Osteocyte (in vitro differentiated cells): ENCODE measurements at regions not wholly inside any gene's neighbourhood (a gene's known extent, or its start where the extent isn't known, plus 50 kb on each side); places are given as distances from the start of the nearest gene placed in this dataset.

ENCODE experiments used
- DNase-seq: peaks from one replicate; pipeline ENCODE4 v3.0.0; 2021; ENCODE audit warnings: mixed read lengths; ENCODE audit not compliant: unreplicated experiment; ENCODE audit errors: extremely low spot score
- H3K27ac Mint-ChIP-seq: one replicate; pipeline ENCODE4 v1.8.0; 2021; ENCODE audit warnings: mild to moderate bottlenecking, mixed read lengths; ENCODE audit not compliant: unreplicated experiment
- H3K27me3 Mint-ChIP-seq: one replicate; pipeline ENCODE4 v1.8.0; 2021; ENCODE audit warnings: mixed read lengths; ENCODE audit not compliant: unreplicated experiment
- H3K36me3 Mint-ChIP-seq: one replicate; pipeline ENCODE4 v1.8.0; 2021; ENCODE audit warnings: mixed read lengths; ENCODE audit not compliant: unreplicated experiment
- H3K4me1 Mint-ChIP-seq: one replicate; pipeline ENCODE4 v1.8.0; 2021; ENCODE audit warnings: mixed read lengths; ENCODE audit not compliant: unreplicated experiment
- H3K4me3 Mint-ChIP-seq: one replicate; pipeline ENCODE4 v1.8.0; 2021; ENCODE audit warnings: mild to moderate bottlenecking, moderate library complexity, mixed read lengths; ENCODE audit not compliant: unreplicated experiment
- H3K9me3 Mint-ChIP-seq: one replicate; pipeline ENCODE4 v1.8.0; 2021; ENCODE audit warnings: mixed read lengths; ENCODE audit not compliant: unreplicated experiment
- CTCF ChIP-seq: fragments of 200-600 bp; sonication (generic); IDR thresholded peaks from 2 replicates; pipeline ENCODE4 v1.5.0; 2021; ENCODE audit warnings: antibody characterized with exemption, mild to moderate bottlenecking, moderate library complexity

- no peak overlapping the region for H3K4me3 Mint-ChIP-seq
- DNase-seq = no peak
- H3K27me3 Mint-ChIP-seq = no peaks in the 10 kb centered on the region
- H3K36me3 Mint-ChIP-seq = no peaks in the 10 kb centered on the region
- H3K27ac Mint-ChIP-seq = peak overlapping the region; percentile 70
- H3K9me3 Mint-ChIP-seq = peaks cover 1% of the 10 kb centered on the region
- TF ChIP-seq CTCF = no peak
- H3K4me1 Mint-ChIP-seq = peaks cover 9% of the 10 kb centered on the region
Observed at GRCh38 chr3:40971191-40972168, 227.8 kb upstream of the CTNNB1 start.

GRCh38 chr3:40972350-40972749 lies 227.0 kb upstream of the CTNNB1 start:
- no peak for DNase-seq
- H3K27ac Mint-ChIP-seq = peak overlapping the region; percentile 70
- no peaks in the 10 kb centered on the region for H3K36me3 Mint-ChIP-seq
- H3K4me3 Mint-ChIP-seq = no peak overlapping the region
- H3K4me1 Mint-ChIP-seq = peaks cover 9% of the 10 kb centered on the region
- no peaks in the 10 kb centered on the region for H3K9me3 Mint-ChIP-seq
- no peak for TF ChIP-seq CTCF
- no peaks in the 10 kb centered on the region for H3K27me3 Mint-ChIP-seq

- DNase-seq = no peak
- H3K4me1 Mint-ChIP-seq = peaks cover 9% of the 10 kb centered on the region
- no peak overlapping the region for H3K27ac Mint-ChIP-seq
- H3K9me3 Mint-ChIP-seq = no peaks in the 10 kb centered on the region
- H3K36me3 Mint-ChIP-seq = no peaks in the 10 kb centered on the region
- H3K27me3 Mint-ChIP-seq = no peaks in the 10 kb centered on the region
- no peak overlapping the region for H3K4me3 Mint-ChIP-seq
- no peak for TF ChIP-seq CTCF
Observed at GRCh38 chr3:40973141-40973540, 226.2 kb upstream of the CTNNB1 start.

- H3K36me3 Mint-ChIP-seq = no peaks in the 10 kb centered on the region
Observed at GRCh38 chr3:40975711-40976121, 223.6 kb upstream of the CTNNB1 start.

More at GRCh38 chr3:40975711-40976121, 223.6 kb upstream of the CTNNB1 start:
- Mint-ChIP-seq H3K4me1 (peaks cover 9% of the 10 kb centered on the region), H3K9me3 (peaks cover under 1% of the 10 kb centered on the region), H3K4me3 (no peak overlapping the region), H3K27ac (no peak overlapping the region), H3K27me3 (no peaks in the 10 kb centered on the region)
- no peak for DNase-seq
- TF ChIP-seq CTCF = no peak
